MCF 10A (cell line): ENCODE measurements at regions not wholly inside any gene's neighbourhood (a gene's known extent, or its start where the extent isn't known, plus 50 kb on each side); places are given as distances from the start of the nearest gene placed in this dataset.

ENCODE experiments used
- BruUV-seq: library from RNA; stranded (reverse); fragments of 400-500 nt; replicated peaks from 2 replicates; lab custom pipeline; 2021; lab: Mats Ljungman, UMichigan
- CTCF ChIA-PET: fragments of 300-600 bp; sonication (Branson Sonifier 250); formaldehyde crosslinking; extraction: SDS; loops from one replicate; lab custom pipeline; 2021; ENCODE audit warnings: antibody characterized with exemption, inconsistent platforms; lab: Yijun Ruan, JAX
- POLR2A ChIA-PET: fragments of 300-600, 350-650 bp; sonication (Branson Sonifier 250); formaldehyde crosslinking; extraction: SDS; loops from one replicate; lab custom pipeline; 2020; ENCODE audit warnings: antibody characterized with exemption, inconsistent platforms; lab: Yijun Ruan, JAX
- DNase-seq: peaks from one replicate; pipeline ENCODE4 v3.0.0-alpha.2; 2018; ENCODE audit not compliant: unreplicated experiment
- H3K27ac Mint-ChIP-seq: one replicate; pipeline ENCODE4 v1.8.0; 2022; ENCODE audit warnings: mild to moderate bottlenecking, low read depth, mixed read lengths; ENCODE audit not compliant: unreplicated experiment
- H3K27me3 Mint-ChIP-seq: one replicate; pipeline ENCODE4 v1.8.0; 2022; ENCODE audit warnings: mixed read lengths; ENCODE audit not compliant: insufficient read depth, unreplicated experiment
- H3K36me3 Mint-ChIP-seq: one replicate; pipeline ENCODE4 v1.8.0; 2022; ENCODE audit warnings: mild to moderate bottlenecking, moderate library complexity, mixed read lengths; ENCODE audit not compliant: insufficient read depth, unreplicated experiment
- H3K4me1 Mint-ChIP-seq: one replicate; pipeline ENCODE4 v1.8.0; 2022; ENCODE audit warnings: mixed read lengths; ENCODE audit not compliant: insufficient read depth, unreplicated experiment
- H3K4me3 Mint-ChIP-seq: one replicate; pipeline ENCODE4 v1.8.0; 2022; ENCODE audit warnings: mild to moderate bottlenecking, moderate library complexity, mixed read lengths; ENCODE audit not compliant: unreplicated experiment
- H3K9me3 Mint-ChIP-seq: one replicate; pipeline ENCODE4 v1.8.0; 2022; ENCODE audit warnings: mixed read lengths; ENCODE audit not compliant: unreplicated experiment
- CTCF ChIP-seq: fragments of 200-600 bp; IDR thresholded peaks from one replicate; pipeline ENCODE4 v1.8.0; 2022; ENCODE audit warnings: antibody characterized with exemption, mild to moderate bottlenecking; ENCODE audit not compliant: unreplicated experiment
- intact Hi-C: fragments of 100-400 bp; cut with micrococcal nuclease; formaldehyde crosslinking; loops from 2 replicates; pipeline ENCODE4 v1.14.1; 2022

GRCh38 chr16:8130197-8130596, 460.1 kb downstream of the TMEM114 start:
- Mint-ChIP-seq H3K9me3 (peaks cover 19% of the 10 kb centered on the region), H3K4me3 (no peak overlapping the region), H3K27me3 (no peaks in the 10 kb centered on the region), H3K36me3 (peaks cover 6% of the 10 kb centered on the region), H3K4me1 (no peaks in the 10 kb centered on the region), H3K27ac (no peak overlapping the region)
- TF ChIP-seq CTCF = no peak
- BruUV-seq = no TSS peak
- ChIA-PET POLR2A (no interaction called here), CTCF (no interaction called here)
- DNase-seq = no peak
- intact Hi-C loops = no loop called here

- Mint-ChIP-seq H3K27me3 (no peaks in the 10 kb centered on the region), H3K9me3 (peaks cover 30% of the 10 kb centered on the region), H3K4me1 (no peaks in the 10 kb centered on the region), H3K4me3 (no peak overlapping the region), H3K36me3 (peaks cover 6% of the 10 kb centered on the region), H3K27ac (no peak overlapping the region)
- TF ChIP-seq CTCF = no peak
- intact Hi-C loops = no loop called here
- no peak for DNase-seq
- POLR2A ChIA-PET = no interaction called here
- BruUV-seq = no TSS peak
- CTCF ChIA-PET = no interaction called here
These were observed 463.2 kb downstream of the TMEM114 start for GRCh38 chr16:8127070-8127469.

GRCh38 chr16:8126313-8126712, 464.0 kb downstream of the TMEM114 start:
- H3K36me3 Mint-ChIP-seq = peaks cover 3% of the 10 kb centered on the region
- intact Hi-C loops = no loop called here
- no peaks in the 10 kb centered on the region for H3K4me1 Mint-ChIP-seq
- BruUV-seq = no TSS peak
- CTCF ChIA-PET = no interaction called here
- POLR2A ChIA-PET = no interaction called here
- no peak overlapping the region for H3K27ac Mint-ChIP-seq
- no peak for DNase-seq
- no peak for TF ChIP-seq CTCF
- H3K4me3 Mint-ChIP-seq = no peak overlapping the region
- no peaks in the 10 kb centered on the region for H3K27me3 Mint-ChIP-seq
- H3K9me3 Mint-ChIP-seq = peaks cover 30% of the 10 kb centered on the region

- Mint-ChIP-seq H3K4me1 (no peaks in the 10 kb centered on the region), H3K36me3 (peaks cover 6% of the 10 kb centered on the region), H3K9me3 (peaks cover 38% of the 10 kb centered on the region), H3K4me3 (no peak overlapping the region), H3K27me3 (no peaks in the 10 kb centered on the region), H3K27ac (no peak overlapping the region)
- BruUV-seq = no TSS peak
- no peak for DNase-seq
- ChIA-PET POLR2A (no interaction called here), CTCF (interaction anchor here (0.6 kb wide), 1 partner anchor 126 kb away, joined by 3 read pairs; no protein-coding TSS in a partner anchor)
- TF ChIP-seq CTCF = no peak
- intact Hi-C loops = no loop called here
These were observed 470.3 kb downstream of the TMEM114 start for GRCh38 chr16:8120001-8120400.
